ENCODE measurements at regions not wholly inside any gene's neighbourhood (a gene's known extent, or its start where the extent isn't known, plus 50 kb on each side); places are given as distances from the start of the nearest gene placed in this dataset.

DNA sequence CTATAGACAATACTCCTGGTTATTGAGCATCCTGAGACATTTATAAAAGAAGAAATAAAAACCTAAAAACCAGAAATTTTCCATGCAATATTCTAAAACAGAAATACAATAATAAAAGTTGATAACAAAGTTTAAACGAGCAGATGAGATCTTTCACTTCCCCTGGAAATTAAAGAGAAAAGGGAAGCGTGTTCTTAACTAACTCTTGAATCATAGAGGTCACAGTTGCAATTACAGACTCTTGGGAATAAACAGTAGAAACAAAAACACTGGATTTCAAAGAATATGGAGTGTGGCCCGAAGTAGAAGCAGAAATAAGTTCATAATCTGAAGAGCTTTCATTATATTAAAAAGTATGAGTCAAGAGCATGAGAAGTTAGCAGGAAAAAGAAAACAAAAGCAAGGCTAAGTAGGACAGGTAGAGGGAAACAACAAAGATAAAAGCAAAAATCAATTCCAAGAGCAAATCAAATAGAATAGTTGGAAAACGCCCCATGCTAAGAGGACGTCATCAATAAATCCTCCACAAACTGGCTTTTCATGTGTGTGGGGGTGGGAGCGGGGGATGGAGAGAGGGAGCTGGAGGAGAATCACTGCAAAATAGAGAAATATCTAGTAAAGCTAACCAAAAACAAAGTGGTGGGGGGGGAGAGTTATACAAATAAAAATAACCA lies 55.2 kb upstream of the C10orf71 start:
- Histone ChIP-seq H3K9ac (peak overlapping the region in 8 of 11 experiments; percentile 27 to 71 (median 58); a peak in 16 of 22 replicates), H3K4me2 (peak overlapping the region; percentile 53 to 93 (median 76)), H4K20me1 (no peaks in the 10 kb centered on the region), H3K4me3 (peak overlapping the region in 3 of 10 experiments; percentile 19 to 35 (median 27); a peak in 4 of 20 replicates), H3K9me3 (replicated peaks in 1 of 11) (peaks cover 0 to 6% (median 0%) of the 10 kb centered on the region in 11 experiments; a peak in 1 of 22 replicates), H3K36me3 (no peaks in the 10 kb centered on the region), H3K27me3 (no peaks in the 10 kb centered on the region), H3K4me1 (peaks cover 16 to 58% (median 42%) of the 10 kb centered on the region in 10 experiments), H3K27ac (peak overlapping the region; percentile 18 to 86 (median 77); a peak in 20 of 22 replicates)
- peak in 1 of 11 experiments; percentile 53; a peak in 1 of 22 replicates for TF ChIP-seq Cebpa-rat (IDR thresholded peaks at IDR 0.05)

DNA sequence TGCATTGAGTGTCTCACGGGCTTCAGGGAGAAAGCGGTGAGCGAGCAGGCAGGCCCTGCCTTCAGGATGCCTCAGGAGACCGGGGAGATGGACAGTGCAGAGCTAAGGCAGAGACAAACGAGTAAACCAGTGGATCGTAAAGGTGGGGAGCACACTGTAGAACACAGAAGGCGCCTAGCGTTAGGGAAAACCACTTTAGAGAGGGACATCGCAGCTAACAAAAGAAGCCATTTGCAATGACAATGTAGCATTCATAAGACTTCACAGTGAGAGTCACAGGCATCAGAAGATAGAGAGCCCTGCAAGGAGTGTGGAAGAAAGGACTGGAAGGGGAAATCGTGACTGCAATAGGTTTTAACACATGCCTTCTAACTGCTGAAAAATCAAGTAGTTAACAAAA lies 54.9 kb upstream of the TMEM273 start:
- Histone ChIP-seq H3K9ac (peak overlapping the region in 10 of 11 experiments; percentile 16 to 65 (median 55); a peak in 17 of 22 replicates), H3K27ac (peak overlapping the region; percentile 18 to 86 (median 77); a peak in 20 of 22 replicates), H3K4me2 (peak overlapping the region; percentile 53 to 93 (median 76)), H3K4me1 (peaks cover 16 to 59% (median 42%) of the 10 kb centered on the region in 10 experiments), H3K4me3 (no peak overlapping the region; a peak in 1 of 20 replicates), H3K36me3 (no peaks in the 10 kb centered on the region), H4K20me1 (no peaks in the 10 kb centered on the region), H3K27me3 (no peaks in the 10 kb centered on the region), H3K9me3 (replicated peaks in 1 of 11) (peaks cover 0 to 6% (median 0%) of the 10 kb centered on the region in 11 experiments; a peak in 1 of 22 replicates)
- TF ChIP-seq Cebpa-rat (IDR thresholded peaks at IDR 0.05): no peak

- no peaks in the 10 kb centered on the region for H4K20me1 ChIP-seq
- peaks cover 16 to 64% (median 42%) of the 10 kb centered on the region in 10 experiments for H3K4me1 ChIP-seq
- peaks cover 0 to 6% (median 0%) of the 10 kb centered on the region in 11 experiments; a peak in 1 of 22 replicates for H3K9me3 ChIP-seq (replicated peaks in 1 of 11)
- no peak for TF ChIP-seq Cebpa-rat (IDR thresholded peaks at IDR 0.05)
- H3K36me3 ChIP-seq: no peaks in the 10 kb centered on the region
- H3K27ac ChIP-seq: peak overlapping the region; percentile 18 to 86 (median 77); a peak in 19 of 22 replicates
- peak overlapping the region; percentile 53 to 93 (median 76) for H3K4me2 ChIP-seq
- peak overlapping the region in 1 of 10 experiments; percentile 2; a peak in 1 of 20 replicates for H3K4me3 ChIP-seq
- H3K9ac ChIP-seq: peak overlapping the region in 8 of 11 experiments; percentile 16 to 65 (median 58); a peak in 13 of 22 replicates
- no peaks in the 10 kb centered on the region for H3K27me3 ChIP-seq
Observed at GRCh38 chr10:49242604-49243003, 54.4 kb upstream of the TMEM273 start.

GRCh38 chr10:49241385-49241784 lies 53.2 kb upstream of the TMEM273 start:
- Histone ChIP-seq H3K36me3 (no peaks in the 10 kb centered on the region), H3K4me3 (no peak overlapping the region), H3K9me3 (replicated peaks in 1 of 11) (peaks cover 0 to 6% (median 0%) of the 10 kb centered on the region in 11 experiments; a peak in 1 of 22 replicates), H3K4me2 (peak overlapping the region in 7 of 11 experiments; percentile 65 to 93 (median 87); a peak in 10 of 22 replicates), H3K27me3 (no peaks in the 10 kb centered on the region), H4K20me1 (no peaks in the 10 kb centered on the region), H3K27ac (peak overlapping the region in 7 of 11 experiments; percentile 72 to 86 (median 80); a peak in 11 of 22 replicates), H3K9ac (no peak overlapping the region), H3K4me1 (peaks cover 16 to 68% (median 42%) of the 10 kb centered on the region in 10 experiments)
- TF ChIP-seq Cebpa-rat (IDR thresholded peaks at IDR 0.05): no peak

DNA sequence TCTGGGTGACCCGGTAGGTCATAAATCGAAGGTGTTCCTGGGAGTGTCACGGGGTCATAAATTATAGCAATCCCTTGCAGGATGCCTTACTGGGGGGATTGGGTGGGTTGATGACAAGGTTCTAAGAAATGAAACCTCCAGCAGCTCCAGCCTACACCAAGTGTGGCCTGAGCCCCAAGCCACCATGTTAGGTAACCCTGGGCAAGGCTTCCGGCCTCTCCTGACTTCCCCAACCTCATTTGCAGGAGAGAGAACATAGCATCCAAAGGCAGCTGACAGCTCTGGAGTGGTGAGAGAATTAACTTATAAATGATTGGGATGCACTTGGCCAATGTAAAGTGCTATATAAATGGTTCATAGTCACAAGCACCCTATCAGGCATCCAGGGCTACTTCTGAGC lies 52.8 kb upstream of the TMEM273 start:
- Histone ChIP-seq H3K36me3 (no peaks in the 10 kb centered on the region), H3K4me1 (peaks cover 16 to 68% (median 40%) of the 10 kb centered on the region in 10 experiments), H4K20me1 (no peaks in the 10 kb centered on the region), H3K9me3 (replicated peaks in 1 of 11) (peaks cover 0 to 6% (median 0%) of the 10 kb centered on the region in 11 experiments; a peak in 1 of 22 replicates), H3K27me3 (no peaks in the 10 kb centered on the region), H3K4me3 (no peak overlapping the region), H3K27ac (peak overlapping the region in 4 of 11 experiments; percentile 77 to 86 (median 79); a peak in 7 of 22 replicates), H3K9ac (no peak overlapping the region), H3K4me2 (peak overlapping the region in 6 of 11 experiments; percentile 65 to 93 (median 87); a peak in 8 of 22 replicates)
- no peak for TF ChIP-seq Cebpa-rat (IDR thresholded peaks at IDR 0.05)

All from BLaER1 treated with 17β-estradiol and CSF1 and Interleukin-3, amounts not matched to agents 10 nM and 100 nM (cell line).